ENCODE measurements at regions not wholly inside any gene's neighbourhood (a gene's known extent, or its start where the extent isn't known, plus 50 kb on each side); places are given as distances from the start of the nearest gene placed in this dataset.

DNA sequence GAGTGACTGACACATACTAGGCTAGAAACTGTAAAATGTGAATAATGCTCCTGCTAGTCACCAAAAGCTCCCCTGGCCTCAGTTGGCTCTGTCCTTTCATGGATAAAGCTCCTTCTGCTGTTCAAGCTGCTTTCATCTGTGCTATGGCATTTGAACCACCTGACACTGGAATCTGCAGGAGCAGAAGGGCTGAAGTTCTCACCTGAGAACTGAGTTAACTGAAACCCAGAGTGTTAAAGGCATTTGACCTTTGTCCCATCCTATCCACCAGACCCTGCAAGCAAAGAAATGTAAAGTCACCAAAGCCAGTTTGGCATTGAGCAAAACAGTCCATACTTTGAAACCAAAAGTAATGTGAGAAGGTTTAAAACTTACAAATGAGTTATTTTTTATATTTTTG lies 77.7 kb downstream of the BMP2 start:
- TF ChIP-seq CTCF (IDR thresholded peaks at IDR 0.05; ENCODE audit: insufficient read depth, low read length, poor library complexity, severe bottlenecking): no peak
- TF ChIP-seq EZH2phosphoT487 (conservative IDR thresholded peaks at IDR 0.05; ENCODE audit: low read length): no peak
